Panc1 (cell line): ENCODE measurements at regions not wholly inside any gene's neighbourhood (a gene's known extent, or its start where the extent isn't known, plus 50 kb on each side); places are given as distances from the start of the nearest gene placed in this dataset.
"Not testable (repeated sequence)": the region's sequence is repeated elsewhere in the genome, so short reads cannot be mapped to it uniquely, and the experiment has no call there.

ENCODE experiments used
- ATAC-seq: fragments of 200-7000 bp; cut with Tn5 transposase; 2 replicates; pipeline ENCODE4 v1.9.1; 2020; ENCODE audit warnings: mild to moderate bottlenecking, moderate library complexity
- BruUV-seq: library from RNA; stranded (reverse); fragments of 400-500 nt; replicated peaks from 2 replicates; lab custom pipeline; 2021; lab: Mats Ljungman, UMichigan
- CTCF ChIA-PET: fragments of 300-600 bp; sonication (Branson Sonifier 250); formaldehyde crosslinking; loops from one replicate; lab custom pipeline; 2022; ENCODE audit warnings: antibody characterized with exemption; lab: Charles Lee
- POLR2A ChIA-PET: fragments of 300-600 bp; sonication (Branson Sonifier 250); formaldehyde crosslinking; loops from one replicate; lab custom pipeline; 2022; ENCODE audit warnings: antibody characterized with exemption; lab: Charles Lee
- DNase-seq: peaks from one replicate; pipeline ENCODE4 v3.0.0-alpha.2; 2010; ENCODE audit warnings: low read depth, low spot score
- H3K27ac ChIP-seq: 2 replicates; pipeline ENCODE4 v1.5.1; 2011; ENCODE audit warnings: mild to moderate bottlenecking, low read length, inconsistent platforms
- H3K27me3 ChIP-seq: fragments of 200-500 bp; sonication (Bioruptor generic); 2 replicates; pipeline ENCODE4 v1.6.0; 2014; ENCODE audit warnings: low read length, inconsistent platforms; ENCODE audit not compliant: control insufficient read depth, insufficient read depth
- H3K36me3 ChIP-seq: fragments of 200-500 bp; sonication (Bioruptor generic); 2 replicates; pipeline ENCODE4 v1.5.1; 2014; ENCODE audit warnings: inconsistent platforms, mild to moderate bottlenecking, low read length, moderate library complexity; ENCODE audit not compliant: control insufficient read depth, insufficient read depth
- H3K4me1 ChIP-seq: 2 replicates; pipeline ENCODE4 v1.5.1; 2011; ENCODE audit warnings: inconsistent platforms, mild to moderate bottlenecking, low read length, moderate library complexity; ENCODE audit not compliant: control insufficient read depth, insufficient read depth
- H3K4me3 ChIP-seq, 2 experiments: 2 replicates each; pipeline ENCODE4 v1.5.1; 2011 to 2012; ENCODE audit warnings: low read depth in 2 of 2, low read length in 2 of 2, mild to moderate bottlenecking in 2 of 2, inconsistent platforms in 1 of 2, moderate library complexity in 1 of 2
- H3K9me3 ChIP-seq: fragments of 200-500 bp; sonication (Bioruptor generic); 2 replicates; pipeline ENCODE4 v1.5.1; 2014; ENCODE audit warnings: low read depth, mild to moderate bottlenecking, inconsistent platforms, low read length, moderate library complexity; ENCODE audit not compliant: control insufficient read depth, insufficient read depth
- POLR2AphosphoS5 ChIP-seq: IDR thresholded peaks from 2 replicates; pipeline ENCODE4 v1.6.1; 2012; ENCODE audit warnings: mild to moderate bottlenecking, low read depth, low read length, moderate library complexity
- SIN3A ChIP-seq: IDR thresholded peaks from 2 replicates; pipeline ENCODE4 v1.6.1; 2012; ENCODE audit warnings: low read depth, mild to moderate bottlenecking, low read length, moderate library complexity, borderline replicate concordance; ENCODE audit not compliant: insufficient read depth
- TCF7L2 ChIP-seq: IDR thresholded peaks from 2 replicates; pipeline ENCODE4 v1.6.1; 2011; ENCODE audit warnings: mild to moderate bottlenecking, low read depth, low read length, inconsistent platforms
- in situ Hi-C: cut with HindIII; loops from 2 replicates; pipeline ENCODE4 v1.10.0; 2016; ENCODE audit warnings: low sequenced_read_pairs, low pct_unique_long_range_greater_than_20kb
- intact Hi-C: fragments of 100-400 bp; cut with micrococcal nuclease; formaldehyde crosslinking; loops from one replicate; pipeline ENCODE4 v1.10.0; 2022; ENCODE audit not compliant: unreplicated experiment
- TF ChIP-seq, protein P1 (sequence below), 2 experiments: IDR thresholded peaks; 2 replicates each; pipeline ENCODE4 v1.6.1; 2011 to 2012; ENCODE audit warnings: low read depth in 2 of 2, control low read depth in 1 of 2, low read length in 1 of 2, mild to moderate bottlenecking in 1 of 2, moderate library complexity in 1 of 2; ENCODE audit not compliant: insufficient read depth in 1 of 2
- TF ChIP-seq, protein P2 (sequence below): fragments of 450-650 bp; IDR thresholded peaks from 2 replicates; pipeline ENCODE4 v1.5.1; 2017; ENCODE audit warnings: mild to moderate bottlenecking

DNA sequence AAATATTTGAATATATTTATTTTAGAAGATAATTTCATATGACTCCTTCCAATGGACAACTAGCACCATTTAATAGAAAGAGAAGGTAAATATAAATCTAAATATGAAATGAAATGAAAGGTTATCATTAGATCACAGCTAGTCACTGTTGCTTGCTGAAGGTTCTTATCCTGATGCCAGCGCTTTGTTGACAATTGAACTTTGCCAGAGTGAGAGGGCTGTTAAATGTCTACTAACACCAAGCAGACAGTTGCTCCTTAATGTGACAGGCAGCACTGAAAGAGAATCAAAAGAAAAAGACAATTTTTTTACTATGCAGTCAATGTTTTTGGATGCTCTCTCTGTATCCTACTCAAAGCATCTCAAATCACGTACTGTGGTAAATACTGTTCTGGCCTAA is 152.6 kb upstream of the SEMA6A start:
- H3K4me1 ChIP-seq, result no peaks in the 10 kb centered on the region
- POLR2A ChIA-PET, result no interaction called here
- H3K27me3 ChIP-seq, result no peaks in the 10 kb centered on the region
- in situ Hi-C loops (no loop called here), intact Hi-C loops (no loop called here)
- H3K36me3 ChIP-seq, result no peaks in the 10 kb centered on the region
- ATAC-seq (no peak), DNase-seq (no peak)
- no TSS peak for BruUV-seq
- TF ChIP-seq SIN3A (no peak), TCF7L2 (no peak), POLR2AphosphoS5 (no peak)
- TF ChIP-seq, protein P1, sequence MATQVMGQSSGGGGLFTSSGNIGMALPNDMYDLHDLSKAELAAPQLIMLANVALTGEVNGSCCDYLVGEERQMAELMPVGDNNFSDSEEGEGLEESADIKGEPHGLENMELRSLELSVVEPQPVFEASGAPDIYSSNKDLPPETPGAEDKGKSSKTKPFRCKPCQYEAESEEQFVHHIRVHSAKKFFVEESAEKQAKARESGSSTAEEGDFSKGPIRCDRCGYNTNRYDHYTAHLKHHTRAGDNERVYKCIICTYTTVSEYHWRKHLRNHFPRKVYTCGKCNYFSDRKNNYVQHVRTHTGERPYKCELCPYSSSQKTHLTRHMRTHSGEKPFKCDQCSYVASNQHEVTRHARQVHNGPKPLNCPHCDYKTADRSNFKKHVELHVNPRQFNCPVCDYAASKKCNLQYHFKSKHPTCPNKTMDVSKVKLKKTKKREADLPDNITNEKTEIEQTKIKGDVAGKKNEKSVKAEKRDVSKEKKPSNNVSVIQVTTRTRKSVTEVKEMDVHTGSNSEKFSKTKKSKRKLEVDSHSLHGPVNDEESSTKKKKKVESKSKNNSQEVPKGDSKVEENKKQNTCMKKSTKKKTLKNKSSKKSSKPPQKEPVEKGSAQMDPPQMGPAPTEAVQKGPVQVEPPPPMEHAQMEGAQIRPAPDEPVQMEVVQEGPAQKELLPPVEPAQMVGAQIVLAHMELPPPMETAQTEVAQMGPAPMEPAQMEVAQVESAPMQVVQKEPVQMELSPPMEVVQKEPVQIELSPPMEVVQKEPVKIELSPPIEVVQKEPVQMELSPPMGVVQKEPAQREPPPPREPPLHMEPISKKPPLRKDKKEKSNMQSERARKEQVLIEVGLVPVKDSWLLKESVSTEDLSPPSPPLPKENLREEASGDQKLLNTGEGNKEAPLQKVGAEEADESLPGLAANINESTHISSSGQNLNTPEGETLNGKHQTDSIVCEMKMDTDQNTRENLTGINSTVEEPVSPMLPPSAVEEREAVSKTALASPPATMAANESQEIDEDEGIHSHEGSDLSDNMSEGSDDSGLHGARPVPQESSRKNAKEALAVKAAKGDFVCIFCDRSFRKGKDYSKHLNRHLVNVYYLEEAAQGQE (IDR thresholded peaks at IDR 0.05; ENCODE audit: insufficient read depth in 1 of 2, low read depth in 2 of 2, low read length in 1 of 2), result no peak
- TF ChIP-seq, protein P2, sequence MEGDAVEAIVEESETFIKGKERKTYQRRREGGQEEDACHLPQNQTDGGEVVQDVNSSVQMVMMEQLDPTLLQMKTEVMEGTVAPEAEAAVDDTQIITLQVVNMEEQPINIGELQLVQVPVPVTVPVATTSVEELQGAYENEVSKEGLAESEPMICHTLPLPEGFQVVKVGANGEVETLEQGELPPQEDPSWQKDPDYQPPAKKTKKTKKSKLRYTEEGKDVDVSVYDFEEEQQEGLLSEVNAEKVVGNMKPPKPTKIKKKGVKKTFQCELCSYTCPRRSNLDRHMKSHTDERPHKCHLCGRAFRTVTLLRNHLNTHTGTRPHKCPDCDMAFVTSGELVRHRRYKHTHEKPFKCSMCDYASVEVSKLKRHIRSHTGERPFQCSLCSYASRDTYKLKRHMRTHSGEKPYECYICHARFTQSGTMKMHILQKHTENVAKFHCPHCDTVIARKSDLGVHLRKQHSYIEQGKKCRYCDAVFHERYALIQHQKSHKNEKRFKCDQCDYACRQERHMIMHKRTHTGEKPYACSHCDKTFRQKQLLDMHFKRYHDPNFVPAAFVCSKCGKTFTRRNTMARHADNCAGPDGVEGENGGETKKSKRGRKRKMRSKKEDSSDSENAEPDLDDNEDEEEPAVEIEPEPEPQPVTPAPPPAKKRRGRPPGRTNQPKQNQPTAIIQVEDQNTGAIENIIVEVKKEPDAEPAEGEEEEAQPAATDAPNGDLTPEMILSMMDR, result no peak
- no peaks in the 10 kb centered on the region for H3K9me3 ChIP-seq
- no peak overlapping the region for H3K27ac ChIP-seq
- no peak overlapping the region for H3K4me3 ChIP-seq
- CTCF ChIA-PET, result no interaction called here

DNA sequence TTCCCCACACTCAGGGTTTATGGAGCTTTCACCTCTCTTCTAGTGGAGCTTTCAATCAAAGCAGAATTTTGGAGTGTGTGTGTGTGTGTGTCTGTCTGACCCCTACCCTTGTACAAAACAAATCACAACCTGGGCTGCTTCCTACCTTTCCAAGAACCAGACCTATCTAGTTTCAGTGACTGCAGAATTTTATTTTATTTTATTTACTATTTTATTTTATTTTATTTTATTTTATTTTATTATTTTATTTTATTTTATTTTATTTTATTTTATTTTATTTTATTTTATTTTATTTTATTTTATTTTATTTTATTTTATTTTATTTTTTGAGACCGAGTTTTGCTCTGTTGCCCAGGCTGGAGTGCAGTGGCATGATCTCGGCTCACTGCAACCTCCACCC is 151.6 kb upstream of the SEMA6A start:
- H3K36me3 ChIP-seq, H3K9me3 ChIP-seq, DNase-seq, ATAC-seq, POLR2A ChIA-PET, H3K4me3 ChIP-seq, intact Hi-C loops, CTCF ChIA-PET, in situ Hi-C loops, H3K27me3 ChIP-seq, BruUV-seq, H3K27ac ChIP-seq, H3K4me1 ChIP-seq: not testable (repeated sequence)

DNA sequence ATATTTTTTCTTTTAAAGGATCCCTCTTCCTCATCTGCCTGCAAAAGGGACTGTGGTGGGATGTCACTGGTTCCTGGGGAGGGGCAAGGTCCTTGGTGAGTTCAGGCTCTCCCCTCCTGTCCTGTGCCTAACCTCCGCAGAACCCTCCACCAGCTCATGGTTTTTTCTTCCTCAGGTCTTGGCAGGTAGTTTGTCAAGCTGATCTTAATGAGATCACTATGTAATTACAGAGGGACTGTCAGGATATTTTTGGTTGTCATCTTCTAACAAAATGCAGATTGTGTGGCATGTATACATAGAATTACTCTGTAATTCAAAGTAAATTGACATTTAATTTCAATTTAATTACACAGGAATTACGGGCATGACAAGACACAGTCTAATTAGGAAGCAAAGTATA is 150.3 kb upstream of the SEMA6A start:
- Histone ChIP-seq H3K9me3 (no peaks in the 10 kb centered on the region), H3K27ac (no peak overlapping the region), H3K36me3 (no peaks in the 10 kb centered on the region), H3K4me3 (no peak overlapping the region), H3K27me3 (no peaks in the 10 kb centered on the region), H3K4me1 (no peaks in the 10 kb centered on the region)
- ATAC-seq, result no peak
- in situ Hi-C loops, result no loop called here
- no TSS peak for BruUV-seq
- ChIA-PET CTCF (no interaction called here), POLR2A (no interaction called here)
- intact Hi-C loops, result no loop called here
- no peak for DNase-seq
- TF ChIP-seq, protein P1 (IDR thresholded peaks at IDR 0.05; ENCODE audit: insufficient read depth in 1 of 2, low read depth in 2 of 2, low read length in 1 of 2), result no peak
- TF ChIP-seq, protein P2, result no peak
- TF ChIP-seq SIN3A (no peak), TCF7L2 (no peak), POLR2AphosphoS5 (no peak)
